ENCODE measurements at regions not wholly inside any gene's neighbourhood (a gene's known extent, or its start where the extent isn't known, plus 50 kb on each side); places are given as distances from the start of the nearest gene placed in this dataset.

GRCh38 chr2:149732001-149732685, 144.6 kb upstream of the MMADHC start:
- no peak overlapping the region for H3K4me3 ChIP-seq (ENCODE audit: low read depth, low read length)
- no peak for DNase-seq (ENCODE audit: low read depth)
- TF ChIP-seq, protein P1, sequence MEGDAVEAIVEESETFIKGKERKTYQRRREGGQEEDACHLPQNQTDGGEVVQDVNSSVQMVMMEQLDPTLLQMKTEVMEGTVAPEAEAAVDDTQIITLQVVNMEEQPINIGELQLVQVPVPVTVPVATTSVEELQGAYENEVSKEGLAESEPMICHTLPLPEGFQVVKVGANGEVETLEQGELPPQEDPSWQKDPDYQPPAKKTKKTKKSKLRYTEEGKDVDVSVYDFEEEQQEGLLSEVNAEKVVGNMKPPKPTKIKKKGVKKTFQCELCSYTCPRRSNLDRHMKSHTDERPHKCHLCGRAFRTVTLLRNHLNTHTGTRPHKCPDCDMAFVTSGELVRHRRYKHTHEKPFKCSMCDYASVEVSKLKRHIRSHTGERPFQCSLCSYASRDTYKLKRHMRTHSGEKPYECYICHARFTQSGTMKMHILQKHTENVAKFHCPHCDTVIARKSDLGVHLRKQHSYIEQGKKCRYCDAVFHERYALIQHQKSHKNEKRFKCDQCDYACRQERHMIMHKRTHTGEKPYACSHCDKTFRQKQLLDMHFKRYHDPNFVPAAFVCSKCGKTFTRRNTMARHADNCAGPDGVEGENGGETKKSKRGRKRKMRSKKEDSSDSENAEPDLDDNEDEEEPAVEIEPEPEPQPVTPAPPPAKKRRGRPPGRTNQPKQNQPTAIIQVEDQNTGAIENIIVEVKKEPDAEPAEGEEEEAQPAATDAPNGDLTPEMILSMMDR (IDR thresholded peaks at IDR 0.05; ENCODE audit: low read depth, low read length, missing control alignments): no peak
- in situ Hi-C loops (cut with HindIII; ENCODE audit: low sequenced_read_pairs): no loop called here

DNA sequence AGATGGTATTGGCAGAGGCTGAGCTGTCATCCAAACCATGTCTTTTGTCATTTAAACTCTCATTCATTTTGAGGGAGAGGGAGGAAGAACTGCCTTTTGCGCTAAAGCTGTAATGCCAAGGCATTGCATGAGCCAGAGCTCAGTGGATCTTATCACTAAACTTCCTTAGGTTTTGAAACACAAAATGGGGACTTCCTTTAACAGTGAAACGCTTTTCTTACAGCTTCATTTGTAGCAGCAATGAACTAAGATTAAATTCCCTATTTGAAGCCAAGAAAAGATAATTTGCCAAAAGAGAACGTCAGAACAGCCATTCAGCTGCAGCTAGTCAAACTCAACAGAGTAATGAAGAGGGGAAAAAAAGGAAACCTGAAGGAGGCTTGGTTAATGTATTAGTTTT, 143.5 kb upstream of the MMADHC start:
- TF ChIP-seq, protein P1 (IDR thresholded peaks at IDR 0.05; ENCODE audit: low read depth, low read length, missing control alignments): no peak
- H3K4me3 ChIP-seq (ENCODE audit: low read depth, low read length): no peak overlapping the region
- in situ Hi-C loops (cut with HindIII; ENCODE audit: low sequenced_read_pairs): no loop called here
- no peak for DNase-seq (ENCODE audit: low read depth)

DNA sequence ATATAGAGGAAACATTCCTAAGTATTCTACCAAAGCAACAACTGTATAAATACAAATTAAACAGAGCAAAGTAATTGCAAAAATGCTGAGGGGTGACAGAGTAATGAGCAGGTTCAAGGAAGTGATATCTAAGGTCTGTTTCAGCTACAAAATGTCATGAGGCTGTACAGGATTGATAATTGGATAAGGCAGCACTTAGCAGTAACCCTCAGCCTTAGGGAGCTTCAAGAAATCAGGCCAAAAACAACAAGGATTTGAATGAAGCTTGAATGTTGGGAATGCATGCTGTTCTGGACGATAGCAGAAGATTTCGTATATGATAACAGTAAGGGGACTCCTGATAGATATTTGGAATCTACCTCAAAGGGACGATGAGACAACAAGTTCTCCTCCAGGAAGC, 142.0 kb upstream of the MMADHC start:
- no peak for DNase-seq (ENCODE audit: low read depth)
- H3K4me3 ChIP-seq (ENCODE audit: low read depth, low read length): no peak overlapping the region
- in situ Hi-C loops (cut with HindIII; ENCODE audit: low sequenced_read_pairs): no loop called here
- TF ChIP-seq, protein P1 (IDR thresholded peaks at IDR 0.05; ENCODE audit: low read depth, low read length, missing control alignments): no peak

GRCh38 chr2:149727927-149728326, 140.4 kb upstream of the MMADHC start:
- in situ Hi-C loops (cut with HindIII; ENCODE audit: low sequenced_read_pairs): no loop called here
- no peak for DNase-seq (ENCODE audit: low read depth)
- TF ChIP-seq, protein P1 (IDR thresholded peaks at IDR 0.05; ENCODE audit: low read depth, low read length, missing control alignments): no peak
- no peak overlapping the region for H3K4me3 ChIP-seq (ENCODE audit: low read depth, low read length)

- no peak for DNase-seq (ENCODE audit: low read depth)
- in situ Hi-C loops (cut with HindIII; ENCODE audit: low sequenced_read_pairs): no loop called here
Measured at GRCh38 chr2:149725234-149725633, 137.7 kb upstream of the MMADHC start.

GRCh38 chr2:149724091-149724490, 136.5 kb upstream of the MMADHC start:
- TF ChIP-seq, protein P1 (IDR thresholded peaks at IDR 0.05; ENCODE audit: low read depth, low read length, missing control alignments): no peak
- in situ Hi-C loops (cut with HindIII; ENCODE audit: low sequenced_read_pairs): no loop called here
- no peak overlapping the region for H3K4me3 ChIP-seq (ENCODE audit: low read depth, low read length)
- DNase-seq (ENCODE audit: low read depth): no peak

More at GRCh38 chr2:149725234-149725633, 137.7 kb upstream of the MMADHC start:
- H3K4me3 ChIP-seq (ENCODE audit: low read depth, low read length): no peak overlapping the region
- TF ChIP-seq, protein P1 (IDR thresholded peaks at IDR 0.05; ENCODE audit: low read depth, low read length, missing control alignments): no peak

Data from astrocyte of the cerebellum (primary cell).